ENCODE measurements at regions not wholly inside any gene's neighbourhood (a gene's known extent, or its start where the extent isn't known, plus 50 kb on each side); places are given as distances from the start of the nearest gene placed in this dataset.

DNA sequence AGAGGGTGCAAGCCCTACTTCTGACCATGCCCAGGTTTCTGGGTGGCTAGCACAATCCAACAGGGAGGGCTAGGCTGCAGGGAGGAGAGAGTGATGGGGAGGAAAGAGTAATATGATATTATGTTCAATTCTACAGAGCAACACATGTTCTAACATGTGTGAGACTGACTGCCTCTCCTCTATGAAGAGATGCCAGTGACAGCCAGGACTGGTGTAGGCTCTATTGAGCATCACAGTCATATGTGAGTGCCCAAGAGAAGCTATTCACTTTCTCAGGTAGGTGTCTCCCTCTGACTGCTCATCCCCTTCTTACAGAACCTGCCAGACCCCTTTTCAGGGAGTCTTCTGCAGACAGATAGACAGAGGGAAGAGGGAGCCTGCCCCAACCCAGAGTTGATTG, 446.1 kb downstream of the SIPA1L2 start:
- H3K4me1 ChIP-seq (ENCODE audit: control insufficient read depth, insufficient read depth, low read length) = no peaks in the 10 kb centered on the region
- CTCF ChIA-PET = no interaction called here
- H3K27me3 ChIP-seq (ENCODE audit: control insufficient read depth, insufficient read depth, low read length) = no peaks in the 10 kb centered on the region; the same call in 1 of the 2 replicates
- H3K36me3 ChIP-seq (ENCODE audit: control insufficient read depth, insufficient read depth, low read length) = no peaks in the 10 kb centered on the region
- BruUV-seq (replicated peaks) = no TSS peak
- POLR2A ChIA-PET = no interaction called here
- H3K4me3 ChIP-seq (ENCODE audit: low read depth in 2 of 2, low read length in 2 of 2) = no peak overlapping the region
- DNase-seq (ENCODE audit: low read depth, low spot score) (no peak), ATAC-seq (no peak)
- H3K27ac ChIP-seq (ENCODE audit: low read length) = no peak overlapping the region
- TF ChIP-seq POLR2AphosphoS5 (IDR thresholded peaks at IDR 0.05; ENCODE audit: low read depth, low read length) (no peak), CTCF (IDR thresholded peaks at IDR 0.05) (no peak), TCF7L2 (IDR thresholded peaks at IDR 0.05; ENCODE audit: low read depth, low read length) (no peak), SIN3A (IDR thresholded peaks at IDR 0.05; ENCODE audit: borderline replicate concordance, insufficient read depth, low read depth, low read length) (no peak)
- TF ChIP-seq, protein P1, sequence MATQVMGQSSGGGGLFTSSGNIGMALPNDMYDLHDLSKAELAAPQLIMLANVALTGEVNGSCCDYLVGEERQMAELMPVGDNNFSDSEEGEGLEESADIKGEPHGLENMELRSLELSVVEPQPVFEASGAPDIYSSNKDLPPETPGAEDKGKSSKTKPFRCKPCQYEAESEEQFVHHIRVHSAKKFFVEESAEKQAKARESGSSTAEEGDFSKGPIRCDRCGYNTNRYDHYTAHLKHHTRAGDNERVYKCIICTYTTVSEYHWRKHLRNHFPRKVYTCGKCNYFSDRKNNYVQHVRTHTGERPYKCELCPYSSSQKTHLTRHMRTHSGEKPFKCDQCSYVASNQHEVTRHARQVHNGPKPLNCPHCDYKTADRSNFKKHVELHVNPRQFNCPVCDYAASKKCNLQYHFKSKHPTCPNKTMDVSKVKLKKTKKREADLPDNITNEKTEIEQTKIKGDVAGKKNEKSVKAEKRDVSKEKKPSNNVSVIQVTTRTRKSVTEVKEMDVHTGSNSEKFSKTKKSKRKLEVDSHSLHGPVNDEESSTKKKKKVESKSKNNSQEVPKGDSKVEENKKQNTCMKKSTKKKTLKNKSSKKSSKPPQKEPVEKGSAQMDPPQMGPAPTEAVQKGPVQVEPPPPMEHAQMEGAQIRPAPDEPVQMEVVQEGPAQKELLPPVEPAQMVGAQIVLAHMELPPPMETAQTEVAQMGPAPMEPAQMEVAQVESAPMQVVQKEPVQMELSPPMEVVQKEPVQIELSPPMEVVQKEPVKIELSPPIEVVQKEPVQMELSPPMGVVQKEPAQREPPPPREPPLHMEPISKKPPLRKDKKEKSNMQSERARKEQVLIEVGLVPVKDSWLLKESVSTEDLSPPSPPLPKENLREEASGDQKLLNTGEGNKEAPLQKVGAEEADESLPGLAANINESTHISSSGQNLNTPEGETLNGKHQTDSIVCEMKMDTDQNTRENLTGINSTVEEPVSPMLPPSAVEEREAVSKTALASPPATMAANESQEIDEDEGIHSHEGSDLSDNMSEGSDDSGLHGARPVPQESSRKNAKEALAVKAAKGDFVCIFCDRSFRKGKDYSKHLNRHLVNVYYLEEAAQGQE (IDR thresholded peaks at IDR 0.05; ENCODE audit: insufficient read depth in 1 of 2, low read depth in 2 of 2, low read length in 1 of 2) = no peak
- H3K9me3 ChIP-seq (ENCODE audit: control insufficient read depth, insufficient read depth, low read depth, low read length) = no peaks in the 10 kb centered on the region
- intact Hi-C loops (cut with micrococcal nuclease; ENCODE audit: unreplicated experiment) (no loop called here), in situ Hi-C loops (cut with HindIII; ENCODE audit: low pct_unique_long_range_greater_than_20kb, low sequenced_read_pairs) (no loop called here)

DNA sequence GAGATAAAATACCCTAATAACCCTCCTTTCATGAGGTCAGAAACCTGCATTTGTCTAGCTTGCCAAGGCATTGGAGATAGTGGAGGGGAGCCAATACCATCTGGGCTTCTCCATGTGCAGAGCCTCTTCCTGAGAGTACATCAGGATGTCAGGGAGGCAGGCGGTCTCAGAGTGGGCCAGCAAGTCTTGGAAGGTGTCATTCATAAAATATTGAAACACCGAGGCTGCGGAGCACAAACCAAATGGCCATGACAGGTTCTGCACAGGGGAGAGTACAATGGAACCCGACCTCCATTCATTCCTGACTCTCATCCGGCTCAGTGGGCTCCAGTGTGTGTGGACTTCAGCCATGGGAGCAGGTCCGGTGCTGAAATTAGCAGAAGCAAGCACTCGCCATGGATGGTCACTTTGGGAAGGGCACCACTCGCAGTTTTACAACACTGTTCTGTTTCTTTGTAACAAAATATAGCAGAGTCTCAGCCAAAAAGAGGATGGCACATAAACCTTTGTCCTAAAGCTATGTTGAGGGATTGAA, 446.6 kb downstream of the SIPA1L2 start:
- CTCF ChIA-PET = interaction anchor here (0.6 kb wide), 1 partner anchor 16 kb away, joined by 3 read pairs; no protein-coding TSS in a partner anchor
- Histone ChIP-seq H3K4me3 (ENCODE audit: low read depth in 2 of 2, low read length in 2 of 2) (no peak overlapping the region), H3K27me3 (ENCODE audit: control insufficient read depth, insufficient read depth, low read length) (no peaks in the 10 kb centered on the region; the same call in 1 of the 2 replicates), H3K9me3 (ENCODE audit: control insufficient read depth, insufficient read depth, low read depth, low read length) (no peaks in the 10 kb centered on the region), H3K27ac (ENCODE audit: low read length) (no peak overlapping the region), H3K4me1 (ENCODE audit: control insufficient read depth, insufficient read depth, low read length) (no peaks in the 10 kb centered on the region), H3K36me3 (ENCODE audit: control insufficient read depth, insufficient read depth, low read length) (no peaks in the 10 kb centered on the region)
- TF ChIP-seq TCF7L2 (IDR thresholded peaks at IDR 0.05; ENCODE audit: low read depth, low read length) (no peak), POLR2AphosphoS5 (IDR thresholded peaks at IDR 0.05; ENCODE audit: low read depth, low read length) (no peak), SIN3A (IDR thresholded peaks at IDR 0.05; ENCODE audit: borderline replicate concordance, insufficient read depth, low read depth, low read length) (no peak), CTCF (IDR thresholded peaks at IDR 0.05) (no peak)
- TF ChIP-seq, protein P1 (IDR thresholded peaks at IDR 0.05; ENCODE audit: insufficient read depth in 1 of 2, low read depth in 2 of 2, low read length in 1 of 2) = no peak
- in situ Hi-C loops (cut with HindIII; ENCODE audit: low pct_unique_long_range_greater_than_20kb, low sequenced_read_pairs) = no loop called here
- ATAC-seq (no peak), DNase-seq (ENCODE audit: low read depth, low spot score) (no peak)
- intact Hi-C loops (cut with micrococcal nuclease; ENCODE audit: unreplicated experiment) = no loop called here
- no TSS peak for BruUV-seq (replicated peaks)
- POLR2A ChIA-PET = no interaction called here
